ENCODE measurements at regions not wholly inside any gene's neighbourhood (a gene's known extent, or its start where the extent isn't known, plus 50 kb on each side); places are given as distances from the start of the nearest gene placed in this dataset.

DNA sequence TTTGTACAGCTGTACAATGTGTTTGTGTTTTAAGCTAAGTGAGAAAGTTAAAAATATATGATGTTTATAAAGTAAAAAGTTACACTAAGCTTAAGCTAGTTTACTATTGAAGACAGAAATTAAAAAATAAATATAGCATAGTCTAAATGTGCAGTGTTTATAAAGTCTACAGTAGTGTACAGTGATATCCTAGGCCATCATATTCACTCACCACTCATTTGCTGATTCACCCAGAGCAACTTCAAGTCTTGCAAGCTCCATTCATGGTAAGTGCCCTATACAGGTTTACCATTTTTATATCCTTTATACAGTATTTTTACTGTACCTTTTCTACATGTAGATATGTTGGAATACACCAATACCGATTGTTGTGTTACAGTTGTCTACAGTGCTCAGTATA is 553.2 kb upstream of the TBL1XR1 start:
- TF ChIP-seq, protein P1, sequence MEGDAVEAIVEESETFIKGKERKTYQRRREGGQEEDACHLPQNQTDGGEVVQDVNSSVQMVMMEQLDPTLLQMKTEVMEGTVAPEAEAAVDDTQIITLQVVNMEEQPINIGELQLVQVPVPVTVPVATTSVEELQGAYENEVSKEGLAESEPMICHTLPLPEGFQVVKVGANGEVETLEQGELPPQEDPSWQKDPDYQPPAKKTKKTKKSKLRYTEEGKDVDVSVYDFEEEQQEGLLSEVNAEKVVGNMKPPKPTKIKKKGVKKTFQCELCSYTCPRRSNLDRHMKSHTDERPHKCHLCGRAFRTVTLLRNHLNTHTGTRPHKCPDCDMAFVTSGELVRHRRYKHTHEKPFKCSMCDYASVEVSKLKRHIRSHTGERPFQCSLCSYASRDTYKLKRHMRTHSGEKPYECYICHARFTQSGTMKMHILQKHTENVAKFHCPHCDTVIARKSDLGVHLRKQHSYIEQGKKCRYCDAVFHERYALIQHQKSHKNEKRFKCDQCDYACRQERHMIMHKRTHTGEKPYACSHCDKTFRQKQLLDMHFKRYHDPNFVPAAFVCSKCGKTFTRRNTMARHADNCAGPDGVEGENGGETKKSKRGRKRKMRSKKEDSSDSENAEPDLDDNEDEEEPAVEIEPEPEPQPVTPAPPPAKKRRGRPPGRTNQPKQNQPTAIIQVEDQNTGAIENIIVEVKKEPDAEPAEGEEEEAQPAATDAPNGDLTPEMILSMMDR (conservative IDR thresholded peaks at IDR 0.05; ENCODE audit: low read length): no peak
- TF ChIP-seq EZH2phosphoT487 (IDR thresholded peaks at IDR 0.05; ENCODE audit: borderline replicate concordance): no peak

Data from Loucy (cell line).